ENCODE measurements at regions not wholly inside any gene's neighbourhood (a gene's known extent, or its start where the extent isn't known, plus 50 kb on each side); places are given as distances from the start of the nearest gene placed in this dataset.

DNA sequence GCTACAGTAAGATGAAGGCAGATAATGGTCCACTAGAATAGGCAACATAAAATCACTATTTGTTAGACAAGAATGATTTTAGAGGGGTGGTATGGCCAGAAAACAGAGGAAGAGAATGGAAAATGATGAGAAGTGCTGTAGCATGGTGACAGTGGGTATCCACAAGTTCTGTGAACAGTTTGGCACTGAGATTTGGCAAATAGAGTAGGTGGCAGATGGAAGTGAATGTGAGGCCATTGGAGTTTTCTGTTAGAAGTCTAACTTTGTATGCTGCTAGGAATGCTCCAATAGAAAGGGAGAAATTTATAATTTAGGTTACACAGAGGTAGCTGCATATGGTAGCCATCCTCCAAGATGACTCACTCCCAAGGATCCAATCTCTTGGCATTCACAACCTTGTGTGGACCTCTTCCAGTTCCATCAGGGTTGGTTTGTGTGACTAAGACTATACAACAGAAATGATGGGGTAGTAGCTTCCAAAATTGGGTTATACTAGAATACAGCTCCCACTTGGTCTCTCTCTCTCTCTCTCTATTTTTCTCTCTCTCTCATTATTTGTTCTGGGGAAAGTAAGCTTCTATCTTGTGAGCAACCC is 646.9 kb upstream of the ZNF608 start:
- TF ChIP-seq TEAD4 (IDR thresholded peaks at IDR 0.05) (no peak), RAD21 (IDR thresholded peaks at IDR 0.05; ENCODE audit: low read depth) (no peak), EGR1 (IDR thresholded peaks at IDR 0.05) (no peak), NFIC (IDR thresholded peaks at IDR 0.05) (no peak), EP300 (IDR thresholded peaks at IDR 0.05; ENCODE audit: borderline replicate concordance) (no peak), FOXM1 (IDR thresholded peaks at IDR 0.05; ENCODE audit: borderline replicate concordance, low read depth) (no peak), YY1 (IDR thresholded peaks at IDR 0.05; ENCODE audit: low read depth) (no peak), REST (IDR thresholded peaks at IDR 0.05; ENCODE audit: low read depth) (no peak), CREB1 (IDR thresholded peaks at IDR 0.05; ENCODE audit: low read depth) (no peak)

DNA sequence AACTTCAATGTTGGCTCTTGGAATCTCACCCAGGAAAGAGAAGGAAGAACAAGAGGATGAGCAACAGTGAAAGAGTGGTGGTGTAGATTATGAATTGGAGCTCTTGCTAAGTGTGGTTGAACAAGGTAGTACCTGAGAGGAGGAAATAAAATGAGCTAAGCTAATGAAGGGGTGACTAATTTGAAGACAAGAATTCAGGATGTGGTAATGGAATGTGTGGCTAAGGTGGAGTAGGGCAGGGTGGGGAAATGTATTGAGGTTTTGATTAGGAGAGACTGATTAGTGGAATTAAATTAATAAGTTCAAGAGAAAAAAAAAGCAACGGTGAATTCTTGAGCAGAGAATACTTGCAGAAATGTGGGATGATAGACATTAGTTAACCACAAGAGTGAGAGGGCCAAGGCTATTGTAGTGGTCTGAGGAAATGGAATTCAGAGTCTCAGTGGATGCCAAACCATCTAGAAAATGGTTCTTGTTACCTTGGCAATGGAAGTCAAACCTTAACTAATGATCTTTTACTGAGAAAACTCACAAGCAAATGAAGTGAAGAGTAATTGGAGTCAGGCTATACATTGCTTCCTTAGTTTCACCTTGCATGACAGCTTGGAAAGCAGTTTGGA is 648.3 kb upstream of the ZNF608 start:
- TF ChIP-seq TAF1 (IDR thresholded peaks at IDR 0.05; ENCODE audit: low read depth) (no peak), CREB1 (IDR thresholded peaks at IDR 0.05; ENCODE audit: low read depth) (no peak), FOXM1 (IDR thresholded peaks at IDR 0.05; ENCODE audit: borderline replicate concordance, low read depth) (no peak), REST (IDR thresholded peaks at IDR 0.05; ENCODE audit: low read depth) (no peak), RAD21 (IDR thresholded peaks at IDR 0.05; ENCODE audit: low read depth) (no peak), TEAD4 (IDR thresholded peaks at IDR 0.05) (no peak), MAX (IDR thresholded peaks at IDR 0.05) (no peak), YY1 (IDR thresholded peaks at IDR 0.05; ENCODE audit: low read depth) (no peak), CEBPB (IDR thresholded peaks at IDR 0.05) (no peak), EP300 (IDR thresholded peaks at IDR 0.05; ENCODE audit: borderline replicate concordance) (no peak), ZBTB7A (IDR thresholded peaks at IDR 0.05; ENCODE audit: low read depth) (no peak), EGR1 (IDR thresholded peaks at IDR 0.05) (no peak), TCF12 (IDR thresholded peaks at IDR 0.05; ENCODE audit: low read depth) (no peak), NFIC (IDR thresholded peaks at IDR 0.05) (no peak)
- TF ChIP-seq, protein P1, sequence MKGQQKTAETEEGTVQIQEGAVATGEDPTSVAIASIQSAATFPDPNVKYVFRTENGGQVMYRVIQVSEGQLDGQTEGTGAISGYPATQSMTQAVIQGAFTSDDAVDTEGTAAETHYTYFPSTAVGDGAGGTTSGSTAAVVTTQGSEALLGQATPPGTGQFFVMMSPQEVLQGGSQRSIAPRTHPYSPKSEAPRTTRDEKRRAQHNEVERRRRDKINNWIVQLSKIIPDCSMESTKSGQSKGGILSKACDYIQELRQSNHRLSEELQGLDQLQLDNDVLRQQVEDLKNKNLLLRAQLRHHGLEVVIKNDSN (IDR thresholded peaks at IDR 0.05): no peak

DNA sequence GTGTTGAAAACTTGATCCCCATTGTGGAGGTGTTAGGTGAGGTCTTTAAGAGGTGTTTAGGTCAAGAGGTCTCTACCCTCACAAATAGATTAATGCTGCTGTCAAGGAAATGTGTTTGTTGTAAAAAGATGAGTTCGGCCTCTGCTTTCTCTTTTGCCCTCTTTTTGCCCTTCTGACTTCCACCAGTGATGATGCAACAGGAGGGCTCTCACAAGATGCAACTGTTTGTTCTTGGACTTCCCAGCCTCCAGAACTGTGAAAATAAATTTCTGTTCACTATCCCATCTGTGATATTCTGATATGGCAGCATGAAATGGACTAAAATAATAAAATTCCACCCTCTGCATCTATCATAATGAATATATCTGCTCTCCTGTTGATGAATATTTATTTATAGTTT is 650.0 kb upstream of the ZNF608 start:
- TF ChIP-seq NFIC (IDR thresholded peaks at IDR 0.05) (no peak), CREB1 (IDR thresholded peaks at IDR 0.05; ENCODE audit: low read depth) (no peak), TCF12 (IDR thresholded peaks at IDR 0.05; ENCODE audit: low read depth) (no peak), TEAD4 (IDR thresholded peaks at IDR 0.05) (no peak), EGR1 (IDR thresholded peaks at IDR 0.05) (no peak), RAD21 (IDR thresholded peaks at IDR 0.05; ENCODE audit: low read depth) (no peak), YY1 (IDR thresholded peaks at IDR 0.05; ENCODE audit: low read depth) (no peak), REST (IDR thresholded peaks at IDR 0.05; ENCODE audit: low read depth) (no peak), TAF1 (IDR thresholded peaks at IDR 0.05; ENCODE audit: low read depth) (no peak), FOXM1 (IDR thresholded peaks at IDR 0.05; ENCODE audit: borderline replicate concordance, low read depth) (no peak)
- TF ChIP-seq, protein P1 (IDR thresholded peaks at IDR 0.05): no peak

- TF ChIP-seq CREB1 (IDR thresholded peaks at IDR 0.05; ENCODE audit: low read depth): no peak
- TF ChIP-seq TEAD4 (IDR thresholded peaks at IDR 0.05): no peak
- TF ChIP-seq ZBTB7A (IDR thresholded peaks at IDR 0.05; ENCODE audit: low read depth): no peak
- TF ChIP-seq YY1 (IDR thresholded peaks at IDR 0.05; ENCODE audit: low read depth): no peak
- no peak for TF ChIP-seq CEBPB (IDR thresholded peaks at IDR 0.05)
- TF ChIP-seq REST (IDR thresholded peaks at IDR 0.05; ENCODE audit: low read depth): no peak
- TF ChIP-seq, protein P1 (IDR thresholded peaks at IDR 0.05): no peak
- TF ChIP-seq EP300 (IDR thresholded peaks at IDR 0.05; ENCODE audit: borderline replicate concordance): no peak
- TF ChIP-seq EGR1 (IDR thresholded peaks at IDR 0.05): no peak
- no peak for TF ChIP-seq RAD21 (IDR thresholded peaks at IDR 0.05; ENCODE audit: low read depth)
- TF ChIP-seq TCF12 (IDR thresholded peaks at IDR 0.05; ENCODE audit: low read depth): no peak
These were observed 652.0 kb upstream of the ZNF608 start for GRCh38 chr5:125398466-125398865.
